Ovary (tissue), 7 donors: ENCODE measurements at regions not wholly inside any gene's neighbourhood (a gene's known extent, or its start where the extent isn't known, plus 50 kb on each side); places are given as distances from the start of the nearest gene placed in this dataset.
A peak's percentile ranks its signal among the peaks of the same experiment; 100 is the strongest.
"Not testable (repeated sequence)": the region's sequence is repeated elsewhere in the genome, so short reads cannot be mapped to it uniquely, and the experiment has no call there.

ENCODE experiments used
- DNase-seq, 5 donors: peaks; one replicate each; pipeline ENCODE4 v3.0.0-alpha.2; 2019 to 2020
- H3K27ac ChIP-seq, 2 donors: fragments of 200-600 bp; one replicate each; pipeline versions ENCODE4 v1.5.1 to v1.8.0; 2019 to 2022
- H3K27me3 ChIP-seq: fragments of 200-600 bp; one replicate; pipeline ENCODE4 v1.8.0; 2022
- H3K36me3 ChIP-seq: fragments of 200-600 bp; sonication (generic); one replicate; pipeline ENCODE4 v1.5.1; 2019
- H3K4me1 ChIP-seq: one replicate; pipeline ENCODE4 v1.8.1; 2013; ENCODE audit warnings: mild to moderate bottlenecking, moderate library complexity; ENCODE audit not compliant: insufficient read depth
- H3K4me3 ChIP-seq: fragments of 200-600 bp; sonication (generic); one replicate; pipeline ENCODE4 v1.5.1; 2017
- H3K9me3 ChIP-seq, 2 donors: fragments of 200-600 bp in 1 of 2; sonication (generic) in 1 of 2; one replicate each; pipeline versions ENCODE4 v1.5.1 to v1.8.1; 2013 to 2019; ENCODE audit warnings: mild to moderate bottlenecking in 1 of 2, moderate library complexity in 1 of 2
- EP300 ChIP-seq: sonication (generic); formaldehyde crosslinking; IDR thresholded peaks from one replicate; pipeline ENCODE4 v1.6.1; 2017; ENCODE audit warnings: antibody characterized with exemption
- POLR2A ChIP-seq: fragments of 450-650 bp; IDR thresholded peaks from one replicate; pipeline ENCODE4 v1.6.1; 2017; ENCODE audit warnings: antibody characterized with exemption, mild to moderate bottlenecking, moderate library complexity
- WGBS, 3 donors: extraction: QIAGEN DNeasy Blood & Tissue Kit in 1 of 3; methylation state at CpG; one replicate each; pipeline versions ENCODE4 v1.1.5 to v1.1.7; 2013 to 2017; 5-methylcytosine and 5-hydroxymethylcytosine counted together
- intact Hi-C, 4 donors: fragments of 100-400 bp; cut with DNase I; formaldehyde crosslinking; loops; one replicate each; pipeline versions ENCODE4 v1.11.0 to v1.15.1; 2022 to 2023
- TF ChIP-seq, protein P1 (sequence below), 3 donors: fragments of 450-650 bp in 2 of 3; fragments of 200-600 bp in 1 of 3; IDR thresholded peaks; one replicate each; pipeline versions ENCODE4 v1.5.1 to v1.8.0; 2016 to 2022; ENCODE audit warnings: antibody characterized with exemption in 3 of 3, mild to moderate bottlenecking in 1 of 3
- donor health status: DM: no; HTN: no; CAD: no; lungs with moderate emphysema.
- donor health status: DM: no; HTN: no; CAD: no.
- donor health status: Bipolar disorder and iron deficiency.
- donor health status: DM: no; HTN: no; CAD: no.
- donor health status: DM: yes; HTN: yes; CAD: no.

DNA sequence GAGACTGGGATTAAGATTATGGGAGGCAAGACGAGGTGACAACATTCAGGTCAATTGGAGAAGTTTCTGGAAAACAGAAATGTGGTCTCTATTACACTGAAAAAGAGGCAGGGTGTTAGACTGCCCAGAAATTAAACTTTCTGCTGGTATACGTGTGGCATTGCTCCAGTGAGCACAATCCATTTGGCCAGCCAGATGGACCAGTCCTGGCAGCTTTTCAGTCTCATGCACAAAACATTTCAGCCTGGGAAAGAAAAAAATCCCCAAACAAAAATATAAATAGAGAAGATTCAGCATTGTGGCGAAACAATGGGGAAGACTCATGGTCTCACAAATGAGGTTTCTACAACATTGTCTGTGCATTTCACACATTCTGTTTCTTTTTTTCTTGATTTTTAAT is 113.9 kb downstream of the HNMT start:
- TF ChIP-seq EP300, result no peak
- TF ChIP-seq, protein P1, sequence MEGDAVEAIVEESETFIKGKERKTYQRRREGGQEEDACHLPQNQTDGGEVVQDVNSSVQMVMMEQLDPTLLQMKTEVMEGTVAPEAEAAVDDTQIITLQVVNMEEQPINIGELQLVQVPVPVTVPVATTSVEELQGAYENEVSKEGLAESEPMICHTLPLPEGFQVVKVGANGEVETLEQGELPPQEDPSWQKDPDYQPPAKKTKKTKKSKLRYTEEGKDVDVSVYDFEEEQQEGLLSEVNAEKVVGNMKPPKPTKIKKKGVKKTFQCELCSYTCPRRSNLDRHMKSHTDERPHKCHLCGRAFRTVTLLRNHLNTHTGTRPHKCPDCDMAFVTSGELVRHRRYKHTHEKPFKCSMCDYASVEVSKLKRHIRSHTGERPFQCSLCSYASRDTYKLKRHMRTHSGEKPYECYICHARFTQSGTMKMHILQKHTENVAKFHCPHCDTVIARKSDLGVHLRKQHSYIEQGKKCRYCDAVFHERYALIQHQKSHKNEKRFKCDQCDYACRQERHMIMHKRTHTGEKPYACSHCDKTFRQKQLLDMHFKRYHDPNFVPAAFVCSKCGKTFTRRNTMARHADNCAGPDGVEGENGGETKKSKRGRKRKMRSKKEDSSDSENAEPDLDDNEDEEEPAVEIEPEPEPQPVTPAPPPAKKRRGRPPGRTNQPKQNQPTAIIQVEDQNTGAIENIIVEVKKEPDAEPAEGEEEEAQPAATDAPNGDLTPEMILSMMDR (IDR thresholded peaks at IDR 0.05), result no peak
- no peak for TF ChIP-seq POLR2A
- Histone ChIP-seq H3K27ac (no peak overlapping the region), H3K4me1 (no peaks in the 10 kb centered on the region), H3K9me3 (no peaks in the 10 kb centered on the region), H3K4me3 (no peak overlapping the region), H3K36me3 (no peaks in the 10 kb centered on the region), H3K27me3 (no peaks in the 10 kb centered on the region)
- WGBS, 3 donors, result 33 to 59% (median 40%) methylated on average over 3 of the region's 3 CpGs
- intact Hi-C loops, result no loop called here
- DNase-seq, result peak in 1 of 5 donors; percentile 35

DNA sequence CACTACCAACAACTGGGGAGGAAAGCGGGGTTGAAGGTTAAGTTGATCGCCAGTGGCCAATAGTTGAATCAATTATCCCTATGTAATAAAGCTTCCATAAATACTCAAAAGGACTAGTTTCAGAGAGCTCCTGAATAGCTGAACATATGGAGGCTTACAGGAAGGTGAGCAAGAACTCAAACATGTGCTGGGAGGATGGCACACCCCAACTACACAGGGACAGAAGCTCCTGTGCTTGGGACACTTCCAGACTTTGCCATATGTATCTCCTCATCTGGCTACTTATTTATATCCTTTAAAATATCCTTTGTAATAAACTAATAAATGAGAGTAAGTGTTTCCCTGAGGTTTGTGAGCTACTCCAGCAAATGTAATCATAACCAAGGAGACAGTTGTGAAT is 115.7 kb downstream of the HNMT start:
- Histone ChIP-seq H3K4me1 (no peaks in the 10 kb centered on the region), H3K4me3 (no peak overlapping the region), H3K9me3 (no peaks in the 10 kb centered on the region), H3K36me3 (no peaks in the 10 kb centered on the region), H3K27ac (no peak overlapping the region), H3K27me3 (no peaks in the 10 kb centered on the region)
- TF ChIP-seq, protein P1 (IDR thresholded peaks at IDR 0.05), result no peak
- no peak for TF ChIP-seq EP300
- no peak for TF ChIP-seq POLR2A
- WGBS, 3 donors, result 97 to 99% (median 97%) methylated on average over 2 of the region's 2 CpGs
- intact Hi-C loops, result no loop called here
- DNase-seq, result no peak

DNA sequence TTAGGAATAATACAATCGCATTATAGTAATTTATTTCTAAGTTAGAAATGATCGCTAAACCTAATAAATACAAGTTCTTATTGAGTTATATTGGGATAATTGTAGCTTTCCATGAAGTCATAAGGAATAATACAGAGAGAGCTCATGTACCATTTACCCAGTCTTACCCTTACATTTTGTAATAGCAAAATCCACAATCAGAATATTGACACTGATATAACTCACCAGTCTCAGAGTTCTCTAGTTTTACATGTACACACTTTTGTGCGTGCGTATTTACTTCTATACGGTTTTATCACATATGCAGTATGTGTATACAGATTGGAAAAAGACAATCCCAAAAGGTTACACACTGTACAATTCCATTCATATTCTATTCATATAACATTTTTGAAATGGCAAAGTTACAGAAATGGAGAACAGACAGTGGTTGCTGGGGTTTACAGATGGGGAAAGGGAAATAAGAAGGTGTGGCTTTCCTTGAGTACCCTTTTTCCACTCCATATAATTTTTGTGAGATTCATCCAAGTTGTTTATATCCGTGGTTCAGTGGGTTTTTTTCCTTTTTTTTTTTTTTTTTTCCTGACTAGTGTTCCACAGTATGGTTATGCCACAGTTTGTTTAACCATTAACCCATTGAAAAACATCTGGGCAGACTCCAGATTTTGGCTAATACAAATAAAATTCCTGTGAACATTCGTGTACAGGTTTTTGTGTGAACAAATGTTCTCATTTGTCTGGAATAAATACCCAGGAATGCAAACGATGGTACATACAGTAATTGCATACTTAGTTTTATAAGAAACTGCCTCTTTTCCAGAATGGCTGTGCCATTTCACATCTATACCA is 117.2 kb downstream of the HNMT start:
- 68 to 81% (median 79%) methylated on average over 8 of the region's 8 CpGs for WGBS, 3 donors
- H3K27me3 ChIP-seq, result no peaks in the 10 kb centered on the region
- DNase-seq, result no peak
- no peaks in the 10 kb centered on the region for H3K4me1 ChIP-seq
- intact Hi-C loops, result no loop called here
- no peak overlapping the region for H3K27ac ChIP-seq
- H3K36me3 ChIP-seq, result no peaks in the 10 kb centered on the region
- TF ChIP-seq, protein P1 (IDR thresholded peaks at IDR 0.05), result no peak
- TF ChIP-seq EP300 (no peak), POLR2A (no peak)
- no peaks in the 10 kb centered on the region for H3K9me3 ChIP-seq
- H3K4me3 ChIP-seq, result no peak overlapping the region

DNA sequence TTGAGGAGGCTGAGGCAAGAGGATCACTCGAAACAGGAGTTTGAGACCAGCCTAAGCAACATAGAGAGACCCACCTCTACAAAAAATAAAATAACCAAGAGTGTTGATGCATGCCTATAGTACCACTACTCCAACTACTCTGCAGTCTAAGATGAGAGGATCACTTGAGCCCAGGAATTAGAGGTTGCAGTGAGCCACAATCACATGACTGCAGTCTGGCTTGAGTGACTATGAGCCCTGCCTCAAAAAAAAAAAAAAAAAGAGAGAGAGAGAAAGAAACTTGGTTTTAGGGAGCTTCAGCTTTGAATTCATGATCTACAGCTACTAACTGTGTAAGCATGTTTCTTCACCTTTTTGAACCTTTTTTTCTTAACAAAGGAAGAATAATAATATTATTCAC is 119.9 kb downstream of the HNMT start:
- WGBS, 3 donors, result 84 to 93% (median 92%) methylated on average over 1 of the region's 1 CpG
- Histone ChIP-seq H3K27ac (no peak overlapping the region), H3K36me3 (no peaks in the 10 kb centered on the region), H3K9me3 (no peaks in the 10 kb centered on the region), H3K4me3 (no peak overlapping the region), H3K4me1 (peaks cover 3% of the 10 kb centered on the region), H3K27me3 (no peaks in the 10 kb centered on the region)
- no peak for DNase-seq
- intact Hi-C loops, result no loop called here
- TF ChIP-seq, protein P1 (IDR thresholded peaks at IDR 0.05), result no peak
- TF ChIP-seq EP300, result no peak
- TF ChIP-seq POLR2A, result no peak

- H3K27me3 ChIP-seq, H3K4me1 ChIP-seq, H3K27ac ChIP-seq, DNase-seq, H3K9me3 ChIP-seq, intact Hi-C loops, H3K36me3 ChIP-seq, H3K4me3 ChIP-seq: not testable (repeated sequence)
- 61 to 69% (median 68%) methylated on average over 1 of the region's 1 CpG for WGBS, 3 donors
Measured at GRCh38 chr2:138085441-138085840, 121.2 kb downstream of the HNMT start.
